ENCODE measurements at regions not wholly inside any gene's neighbourhood (a gene's known extent, or its start where the extent isn't known, plus 50 kb on each side); places are given as distances from the start of the nearest gene placed in this dataset.

GRCh38 chr5:167485061-167485774, 806.2 kb upstream of the WWC1 start:
- no peak overlapping the region for H3K4me3 ChIP-seq
- TF ChIP-seq CTCF (IDR thresholded peaks at IDR 0.05; ENCODE audit: low read depth, low read length) = no peak
- no peaks in the 10 kb centered on the region for H3K9me3 ChIP-seq (ENCODE audit: low read depth)
- H3K36me3 ChIP-seq = no peaks in the 10 kb centered on the region
- H3K4me1 ChIP-seq (ENCODE audit: low read depth) = peaks cover 4% of the 10 kb centered on the region
- no peaks in the 10 kb centered on the region for H3K27me3 ChIP-seq
- H3K27ac ChIP-seq = no peak overlapping the region
- DNase-seq (ENCODE audit: low read depth in 1 of 2, low spot score in 1 of 2) = peak in 1 of 2 donors; percentile 2

- Histone ChIP-seq H3K36me3 (no peaks in the 10 kb centered on the region), H3K4me1 (ENCODE audit: low read depth) (no peaks in the 10 kb centered on the region), H3K9me3 (ENCODE audit: low read depth) (no peaks in the 10 kb centered on the region), H3K27me3 (no peaks in the 10 kb centered on the region), H3K27ac (no peak overlapping the region), H3K4me3 (no peak overlapping the region)
- TF ChIP-seq CTCF (IDR thresholded peaks at IDR 0.05; ENCODE audit: low read depth, low read length) = no peak
- DNase-seq (ENCODE audit: low read depth in 1 of 2, low spot score in 1 of 2) = no peak
Measured at GRCh38 chr5:167488371-167488770, 803.1 kb upstream of the WWC1 start.

GRCh38 chr5:167489202-167489601, 802.2 kb upstream of the WWC1 start:
- Histone ChIP-seq H3K4me1 (ENCODE audit: low read depth) (no peaks in the 10 kb centered on the region), H3K9me3 (ENCODE audit: low read depth) (no peaks in the 10 kb centered on the region), H3K27ac (no peak overlapping the region), H3K36me3 (no peaks in the 10 kb centered on the region), H3K4me3 (no peak overlapping the region), H3K27me3 (no peaks in the 10 kb centered on the region)
- no peak for TF ChIP-seq CTCF (IDR thresholded peaks at IDR 0.05; ENCODE audit: low read depth, low read length)
- peak in 1 of 2 donors; percentile 58 for DNase-seq (ENCODE audit: low read depth in 1 of 2, low spot score in 1 of 2)

GRCh38 chr5:167503926-167504720, 787.3 kb upstream of the WWC1 start:
- no peaks in the 10 kb centered on the region for H3K4me1 ChIP-seq (ENCODE audit: low read depth)
- no peak overlapping the region for H3K27ac ChIP-seq
- H3K9me3 ChIP-seq (ENCODE audit: low read depth) = no peaks in the 10 kb centered on the region
- H3K27me3 ChIP-seq = no peaks in the 10 kb centered on the region
- H3K4me3 ChIP-seq = no peak overlapping the region
- DNase-seq (ENCODE audit: low read depth in 1 of 2, low spot score in 1 of 2) = no peak
- H3K36me3 ChIP-seq = no peaks in the 10 kb centered on the region
- TF ChIP-seq CTCF (IDR thresholded peaks at IDR 0.05; ENCODE audit: low read depth, low read length) = no peak

- peaks cover 3% of the 10 kb centered on the region for H3K4me1 ChIP-seq (ENCODE audit: low read depth)
- no peaks in the 10 kb centered on the region for H3K36me3 ChIP-seq
- H3K27ac ChIP-seq = no peak overlapping the region
- DNase-seq (ENCODE audit: low read depth in 1 of 2, low spot score in 1 of 2) = peak in 1 of 2 donors; percentile 2
- no peaks in the 10 kb centered on the region for H3K27me3 ChIP-seq
- TF ChIP-seq CTCF (IDR thresholded peaks at IDR 0.05; ENCODE audit: low read depth, low read length) = no peak
- no peaks in the 10 kb centered on the region for H3K9me3 ChIP-seq (ENCODE audit: low read depth)
- H3K4me3 ChIP-seq = no peak overlapping the region
Measured at GRCh38 chr5:167507463-167508233, 783.8 kb upstream of the WWC1 start.

All from cardiac muscle cell (in vitro differentiated cells and primary cell).